Muscle layer of colon (tissue), 2 donors: ENCODE measurements at regions not wholly inside any gene's neighbourhood (a gene's known extent, or its start where the extent isn't known, plus 50 kb on each side); places are given as distances from the start of the nearest gene placed in this dataset.

ENCODE experiments used
- H3K27ac ChIP-seq: one replicate; pipeline ENCODE4 v1.7.0; 2013; ENCODE audit warnings: low read depth, mild to moderate bottlenecking, low read length, moderate library complexity
- H3K27me3 ChIP-seq, 2 donors: one replicate each; pipeline ENCODE4 v1.7.0; 2013; ENCODE audit warnings: low read length in 2 of 2, mild to moderate bottlenecking in 2 of 2; ENCODE audit not compliant: insufficient read depth in 2 of 2, control insufficient read depth in 1 of 2
- H3K36me3 ChIP-seq: one replicate; pipeline ENCODE4 v1.7.0; 2013; ENCODE audit warnings: mild to moderate bottlenecking, low read length; ENCODE audit not compliant: insufficient read depth
- H3K4me1 ChIP-seq: one replicate; pipeline ENCODE4 v1.7.0; 2013; ENCODE audit warnings: mild to moderate bottlenecking, low read length; ENCODE audit not compliant: insufficient read depth
- H3K4me3 ChIP-seq, 2 donors: one replicate each; pipeline ENCODE4 v1.7.0; 2013; ENCODE audit warnings: low read length in 2 of 2, low read depth in 1 of 2, mild to moderate bottlenecking in 1 of 2, moderate library complexity in 1 of 2
- H3K9ac ChIP-seq: one replicate; pipeline ENCODE4 v1.7.0; 2013; ENCODE audit warnings: low read length
- H3K9me3 ChIP-seq: one replicate; pipeline ENCODE4 v1.7.0; 2013; ENCODE audit warnings: mild to moderate bottlenecking, low read length
- donor health status: abdominal sarcoma.
- donor health status: Adenocarcinoma of cecum.

DNA sequence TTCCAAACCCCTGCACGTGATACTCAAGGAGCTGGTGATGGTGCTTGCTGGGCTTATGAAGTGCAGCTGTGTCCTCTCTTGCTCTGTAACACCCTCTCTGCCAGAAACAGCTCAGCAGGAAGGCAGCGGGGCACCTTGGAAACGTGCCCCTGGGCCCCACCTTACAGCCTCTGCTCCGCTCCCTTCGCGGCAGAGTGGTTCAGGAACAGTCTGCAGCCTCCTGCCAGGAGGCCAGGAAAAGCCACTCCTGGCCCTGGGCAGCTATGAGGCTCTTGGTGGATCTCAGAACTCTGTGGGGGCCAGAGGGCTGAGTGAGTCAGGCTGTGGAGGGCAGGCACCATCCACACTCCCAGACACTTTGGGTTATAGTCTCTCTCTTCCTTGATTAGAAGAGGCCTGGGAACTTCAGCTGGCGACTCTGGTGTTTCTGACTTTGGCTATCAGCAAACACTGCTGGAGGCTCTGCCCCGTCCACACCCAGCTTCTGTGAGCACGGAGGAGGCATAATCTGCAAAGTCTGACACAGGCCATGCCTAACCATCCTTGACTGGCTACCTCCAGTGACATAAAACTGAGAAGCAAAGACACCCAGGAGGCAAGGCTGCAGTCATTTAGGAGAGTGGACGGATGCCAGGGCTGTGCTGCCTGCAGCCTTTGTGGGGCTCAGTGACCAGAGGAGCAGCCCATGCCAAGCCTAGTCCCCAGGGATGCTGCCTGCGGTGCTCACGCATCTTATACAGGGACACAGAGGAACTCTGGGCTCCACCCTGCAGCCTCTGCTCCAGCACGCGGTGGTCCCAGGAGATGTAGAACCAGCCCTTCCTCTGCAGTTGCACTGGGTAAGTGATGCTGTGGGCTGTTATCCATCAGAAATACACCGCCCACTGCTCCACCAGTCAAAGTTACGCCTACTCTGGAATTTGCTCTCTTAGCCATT is 65.3 kb downstream of the METRNL start:
- no peaks in the 10 kb centered on the region for H3K27me3 ChIP-seq
- no peaks in the 10 kb centered on the region for H3K36me3 ChIP-seq
- no peaks in the 10 kb centered on the region for H3K9me3 ChIP-seq
- H3K4me3 ChIP-seq = no peak overlapping the region
- H3K27ac ChIP-seq = no peak overlapping the region
- no peaks in the 10 kb centered on the region for H3K4me1 ChIP-seq
- no peak overlapping the region for H3K9ac ChIP-seq

DNA sequence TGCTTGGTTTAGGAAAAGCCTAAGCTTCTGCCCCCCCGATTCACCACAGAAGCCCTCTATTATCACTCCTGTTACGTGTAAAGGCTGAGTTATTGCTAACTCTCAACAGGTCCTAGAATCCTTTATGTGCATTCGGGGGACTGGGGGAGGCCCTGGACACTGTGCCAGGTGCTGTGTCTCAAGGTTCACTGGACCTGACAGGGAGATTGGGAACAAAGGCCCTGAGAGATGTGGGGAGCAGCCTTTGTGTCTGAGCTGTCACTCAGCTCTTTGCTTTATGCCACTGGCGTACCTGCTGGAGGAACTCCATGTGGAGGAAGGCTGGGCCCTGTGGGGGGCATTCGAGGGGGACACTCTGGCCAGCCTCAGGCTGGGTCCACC is 65.9 kb downstream of the METRNL start:
- no peak overlapping the region for H3K4me3 ChIP-seq
- no peaks in the 10 kb centered on the region for H3K27me3 ChIP-seq
- no peaks in the 10 kb centered on the region for H3K9me3 ChIP-seq
- H3K36me3 ChIP-seq = no peaks in the 10 kb centered on the region
- H3K27ac ChIP-seq = no peak overlapping the region
- H3K4me1 ChIP-seq = no peaks in the 10 kb centered on the region
- H3K9ac ChIP-seq = no peak overlapping the region

- Histone ChIP-seq H3K4me1 (no peaks in the 10 kb centered on the region), H3K27me3 (no peaks in the 10 kb centered on the region), H3K9ac (no peak overlapping the region), H3K4me3 (no peak overlapping the region), H3K9me3 (no peaks in the 10 kb centered on the region), H3K27ac (no peak overlapping the region), H3K36me3 (no peaks in the 10 kb centered on the region)
Observed at GRCh38 chr17:83145831-83146230, 66.4 kb downstream of the METRNL start.

DNA sequence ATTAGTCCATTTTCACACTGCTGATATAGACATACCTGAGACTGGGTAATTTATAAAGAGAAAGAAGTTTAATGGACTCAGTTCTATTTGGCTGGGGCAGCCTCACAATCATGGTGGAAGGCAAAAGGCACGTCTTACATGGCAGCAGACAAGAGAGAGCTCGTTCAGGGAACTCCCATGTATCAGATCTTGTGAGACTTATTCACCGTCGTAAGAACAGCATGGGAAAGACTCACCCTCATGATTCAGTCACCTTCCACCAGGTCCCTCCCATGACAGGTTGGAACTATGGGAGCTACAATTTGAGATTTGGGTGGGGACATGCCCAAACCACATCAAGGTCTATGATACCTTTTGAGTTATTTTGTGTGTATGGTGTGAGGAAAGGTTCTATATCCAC is 66.9 kb downstream of the METRNL start:
- no peak overlapping the region for H3K9ac ChIP-seq

DNA sequence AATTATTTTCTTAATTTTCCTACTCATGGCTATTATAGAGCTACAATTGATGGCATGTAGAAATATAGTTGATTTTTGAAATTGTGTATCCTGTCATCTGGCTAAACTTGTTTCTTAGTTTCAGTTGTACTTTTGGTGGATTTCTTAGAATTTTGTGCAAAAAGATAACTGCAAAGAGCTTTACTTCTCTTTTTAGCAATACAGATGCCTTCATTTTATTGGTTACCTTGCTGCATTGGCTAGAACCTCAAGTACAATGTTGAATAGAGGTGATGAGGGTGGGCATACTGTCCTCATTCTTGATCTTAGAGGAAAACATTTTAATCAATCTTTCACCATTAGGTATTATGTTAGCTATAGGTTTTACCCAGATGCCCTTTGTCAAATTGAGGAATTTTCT is 67.9 kb downstream of the METRNL start:
- H3K27ac ChIP-seq = no peak overlapping the region
- no peak overlapping the region for H3K4me3 ChIP-seq
- H3K4me1 ChIP-seq = no peaks in the 10 kb centered on the region
- H3K27me3 ChIP-seq = no peaks in the 10 kb centered on the region
- H3K9ac ChIP-seq = no peak overlapping the region
- H3K36me3 ChIP-seq = no peaks in the 10 kb centered on the region
- no peaks in the 10 kb centered on the region for H3K9me3 ChIP-seq

More for the DNA sequence above, 66.9 kb downstream of the METRNL start:
- H3K9me3 ChIP-seq = no peaks in the 10 kb centered on the region
- no peak overlapping the region for H3K27ac ChIP-seq
- H3K4me1 ChIP-seq = no peaks in the 10 kb centered on the region
- no peaks in the 10 kb centered on the region for H3K27me3 ChIP-seq
- no peak overlapping the region for H3K4me3 ChIP-seq
- no peaks in the 10 kb centered on the region for H3K36me3 ChIP-seq

DNA sequence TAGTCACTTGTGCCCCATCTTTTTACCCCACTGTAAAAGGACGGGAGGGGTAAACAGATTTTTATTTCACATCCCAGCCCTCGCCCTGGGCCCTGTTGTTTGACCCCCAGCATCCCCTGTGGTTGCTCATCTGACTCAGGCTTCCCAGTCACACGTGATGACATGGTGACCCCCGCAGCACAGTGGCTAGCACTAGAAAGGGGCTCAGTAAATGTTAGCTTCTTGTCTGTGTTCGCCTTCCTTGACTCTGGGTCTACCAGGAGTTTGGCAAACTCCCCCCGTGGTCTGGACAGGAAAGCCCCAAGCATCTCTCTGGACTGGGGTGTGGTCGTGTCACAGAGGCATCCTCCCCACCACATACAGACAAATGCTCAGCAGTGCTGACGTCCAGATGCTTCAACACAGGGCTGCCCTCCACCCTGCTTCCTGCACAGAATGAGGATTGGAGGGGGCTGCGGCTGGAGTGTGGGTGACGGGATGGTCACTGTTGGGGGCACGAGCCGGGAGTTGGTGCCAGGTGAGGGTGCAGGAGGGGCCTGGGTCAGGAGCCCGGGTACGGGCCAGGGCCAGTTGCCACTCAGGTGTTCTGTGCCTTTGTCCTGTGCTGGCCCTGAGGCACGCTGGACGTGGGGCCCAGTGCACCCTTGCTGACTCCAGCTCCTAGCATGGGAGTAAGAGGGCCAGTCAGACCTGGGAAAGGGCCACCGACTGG is 69.1 kb downstream of the METRNL start:
- no peaks in the 10 kb centered on the region for H3K27me3 ChIP-seq
- H3K27ac ChIP-seq = no peak overlapping the region
- no peaks in the 10 kb centered on the region for H3K4me1 ChIP-seq
- no peak overlapping the region for H3K4me3 ChIP-seq
- no peaks in the 10 kb centered on the region for H3K36me3 ChIP-seq
- no peak overlapping the region for H3K9ac ChIP-seq
- H3K9me3 ChIP-seq = no peaks in the 10 kb centered on the region

- Histone ChIP-seq H3K27ac (no peak overlapping the region), H3K27me3 (no peaks in the 10 kb centered on the region), H3K9me3 (no peaks in the 10 kb centered on the region), H3K9ac (no peak overlapping the region), H3K4me3 (no peak overlapping the region), H3K36me3 (no peaks in the 10 kb centered on the region), H3K4me1 (no peaks in the 10 kb centered on the region)
Observed at GRCh38 chr17:83149029-83149725, 69.8 kb downstream of the METRNL start.

DNA sequence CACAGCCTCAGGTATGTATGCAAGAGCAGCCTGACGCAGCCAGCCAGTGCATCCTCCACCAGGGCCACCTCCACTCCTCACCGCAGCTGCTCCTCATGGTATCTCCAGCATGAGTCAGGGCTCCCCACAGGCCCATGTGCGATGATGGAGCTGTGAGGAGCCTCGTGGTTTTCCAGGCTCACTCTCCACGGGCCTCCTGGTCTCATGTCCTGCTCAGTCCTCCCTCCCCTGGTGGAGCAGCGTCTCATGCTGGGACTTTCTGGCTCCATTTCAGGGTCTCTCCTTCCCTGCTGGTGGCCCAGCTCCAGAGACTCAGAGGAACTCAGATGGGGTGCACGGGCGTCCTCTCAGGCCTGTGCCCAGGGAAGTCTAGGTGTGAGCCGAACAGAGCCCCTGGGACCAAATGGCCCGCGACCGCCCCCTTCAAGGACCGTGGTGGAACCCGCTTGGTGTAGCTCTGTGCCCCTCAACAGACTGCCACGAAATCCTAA is 70.4 kb downstream of the METRNL start:
- H3K4me1 ChIP-seq = no peaks in the 10 kb centered on the region
- H3K27ac ChIP-seq = no peak overlapping the region
- no peaks in the 10 kb centered on the region for H3K27me3 ChIP-seq
- no peaks in the 10 kb centered on the region for H3K9me3 ChIP-seq
- no peaks in the 10 kb centered on the region for H3K36me3 ChIP-seq
- H3K9ac ChIP-seq = no peak overlapping the region
- no peak overlapping the region for H3K4me3 ChIP-seq

- no peaks in the 10 kb centered on the region for H3K36me3 ChIP-seq
- H3K27ac ChIP-seq = no peak overlapping the region
- no peaks in the 10 kb centered on the region for H3K27me3 ChIP-seq
- H3K9ac ChIP-seq = no peak overlapping the region
- H3K4me1 ChIP-seq = no peaks in the 10 kb centered on the region
- no peaks in the 10 kb centered on the region for H3K9me3 ChIP-seq
- H3K4me3 ChIP-seq = no peak overlapping the region
Observed at GRCh38 chr17:83150369-83151055, 71.1 kb downstream of the METRNL start.

GRCh38 chr17:83151056-83151441 is 71.6 kb downstream of the METRNL start:
- no peaks in the 10 kb centered on the region for H3K36me3 ChIP-seq
- no peaks in the 10 kb centered on the region for H3K9me3 ChIP-seq
- H3K27ac ChIP-seq = no peak overlapping the region
- no peak overlapping the region for H3K4me3 ChIP-seq
- H3K4me1 ChIP-seq = no peaks in the 10 kb centered on the region
- H3K9ac ChIP-seq = no peak overlapping the region
- H3K27me3 ChIP-seq = no peaks in the 10 kb centered on the region
